Cardiac muscle cell (in vitro differentiated cells and primary cell): ENCODE measurements at regions not wholly inside any gene's neighbourhood (a gene's known extent, or its start where the extent isn't known, plus 50 kb on each side); places are given as distances from the start of the nearest gene placed in this dataset.

Experiments used
- DNase-seq, 2 donors: peaks; one replicate each; pipeline versions ENCODE4 v3.0.0 to v3.0.0-alpha.2; 2010 to 2017; ENCODE audit warnings: low read depth in 1 of 2, low spot score in 1 of 2
- H3K27ac ChIP-seq: fragments of 200-600 bp; sonication (generic); 2 replicates; pipeline ENCODE4 v1.5.1; 2016
- H3K27me3 ChIP-seq: fragments of 200-600 bp; sonication (generic); 2 replicates; pipeline ENCODE4 v1.6.0; 2016; ENCODE audit warnings: control low read depth
- H3K36me3 ChIP-seq: fragments of 200-600 bp; sonication (generic); 2 replicates; pipeline ENCODE4 v1.5.1; 2016; ENCODE audit warnings: control low read depth
- H3K4me1 ChIP-seq: fragments of 200-600 bp; sonication (generic); 2 replicates; pipeline ENCODE4 v1.8.1; 2017; ENCODE audit warnings: low read depth, mild to moderate bottlenecking, mixed run types
- H3K4me3 ChIP-seq: fragments of 200-600 bp; sonication (generic); 2 replicates; pipeline ENCODE4 v1.5.1; 2016; ENCODE audit warnings: mild to moderate bottlenecking
- H3K9me3 ChIP-seq: fragments of 200-600 bp; sonication (generic); 2 replicates; pipeline ENCODE4 v1.5.1; 2017; ENCODE audit warnings: low read depth, mild to moderate bottlenecking, control low read depth
- TF ChIP-seq, protein P1 (sequence below): IDR thresholded peaks from 2 replicates; pipeline ENCODE4 v1.5.1; 2012; ENCODE audit warnings: low read depth, mild to moderate bottlenecking, low read length

- Histone ChIP-seq H3K9me3 (no peaks in the 10 kb centered on the region), H3K36me3 (no peaks in the 10 kb centered on the region), H3K27ac (no peak overlapping the region), H3K27me3 (no peaks in the 10 kb centered on the region), H3K4me1 (no peaks in the 10 kb centered on the region), H3K4me3 (no peak overlapping the region)
- TF ChIP-seq, protein P1, sequence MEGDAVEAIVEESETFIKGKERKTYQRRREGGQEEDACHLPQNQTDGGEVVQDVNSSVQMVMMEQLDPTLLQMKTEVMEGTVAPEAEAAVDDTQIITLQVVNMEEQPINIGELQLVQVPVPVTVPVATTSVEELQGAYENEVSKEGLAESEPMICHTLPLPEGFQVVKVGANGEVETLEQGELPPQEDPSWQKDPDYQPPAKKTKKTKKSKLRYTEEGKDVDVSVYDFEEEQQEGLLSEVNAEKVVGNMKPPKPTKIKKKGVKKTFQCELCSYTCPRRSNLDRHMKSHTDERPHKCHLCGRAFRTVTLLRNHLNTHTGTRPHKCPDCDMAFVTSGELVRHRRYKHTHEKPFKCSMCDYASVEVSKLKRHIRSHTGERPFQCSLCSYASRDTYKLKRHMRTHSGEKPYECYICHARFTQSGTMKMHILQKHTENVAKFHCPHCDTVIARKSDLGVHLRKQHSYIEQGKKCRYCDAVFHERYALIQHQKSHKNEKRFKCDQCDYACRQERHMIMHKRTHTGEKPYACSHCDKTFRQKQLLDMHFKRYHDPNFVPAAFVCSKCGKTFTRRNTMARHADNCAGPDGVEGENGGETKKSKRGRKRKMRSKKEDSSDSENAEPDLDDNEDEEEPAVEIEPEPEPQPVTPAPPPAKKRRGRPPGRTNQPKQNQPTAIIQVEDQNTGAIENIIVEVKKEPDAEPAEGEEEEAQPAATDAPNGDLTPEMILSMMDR = no peak
- DNase-seq = no peak
Measured at GRCh38 chr20:50242548-50242862, 51.9 kb downstream of the CEBPB start.

DNA sequence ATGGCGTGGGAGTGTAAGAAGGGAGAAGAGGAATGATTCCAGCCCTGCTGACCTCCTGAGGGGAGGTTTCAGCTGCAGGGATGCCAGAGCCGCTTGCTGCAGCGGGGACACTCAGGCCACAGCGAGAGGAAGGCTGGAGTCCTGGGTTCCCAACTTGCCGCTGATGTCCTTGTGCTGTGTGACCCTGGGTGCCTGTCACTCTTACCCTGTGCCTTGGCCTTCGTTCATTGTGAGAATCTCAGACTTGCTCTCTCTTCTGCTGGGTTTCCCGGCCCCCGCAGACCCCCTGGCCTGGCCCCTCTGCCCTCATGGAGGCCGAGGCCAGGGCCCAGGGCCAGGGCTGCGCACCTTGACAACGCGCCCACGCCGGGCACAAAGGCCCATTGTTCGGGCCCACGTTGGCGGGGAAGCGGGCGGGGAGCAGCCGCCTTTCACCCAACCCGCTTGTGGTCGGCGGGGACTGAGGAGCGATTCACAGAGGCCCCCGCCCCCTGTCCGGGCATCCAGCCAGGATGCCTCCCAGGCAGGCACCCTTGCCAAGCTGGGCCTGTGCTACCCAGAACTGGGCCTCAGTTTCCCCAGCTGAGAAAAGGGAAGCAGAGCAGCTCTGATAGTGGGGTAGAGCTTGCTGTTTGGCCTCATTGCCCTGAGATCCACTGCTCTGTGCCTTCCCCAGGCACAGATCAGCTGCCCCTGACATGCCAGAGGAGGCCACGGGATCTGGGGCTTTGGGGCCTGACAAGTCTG, 52.4 kb downstream of the CEBPB start:
- Histone ChIP-seq H3K4me3 (no peak overlapping the region), H3K4me1 (no peaks in the 10 kb centered on the region), H3K36me3 (no peaks in the 10 kb centered on the region), H3K27ac (no peak overlapping the region), H3K9me3 (no peaks in the 10 kb centered on the region), H3K27me3 (no peaks in the 10 kb centered on the region)
- TF ChIP-seq, protein P1 = no peak
- DNase-seq = peak in 1 of 2 donors; percentile 75

- no peaks in the 10 kb centered on the region for H3K36me3 ChIP-seq
- no peaks in the 10 kb centered on the region for H3K4me1 ChIP-seq
- no peak for DNase-seq
- H3K4me3 ChIP-seq = no peak overlapping the region
- H3K27me3 ChIP-seq = no peaks in the 10 kb centered on the region
- H3K9me3 ChIP-seq = no peaks in the 10 kb centered on the region
- TF ChIP-seq, protein P1 = no peak
- H3K27ac ChIP-seq = no peak overlapping the region
Measured at GRCh38 chr20:50243610-50244351, 53.2 kb downstream of the CEBPB start.

- no peak overlapping the region for H3K4me3 ChIP-seq
- H3K9me3 ChIP-seq = no peaks in the 10 kb centered on the region
- no peak for DNase-seq
- H3K36me3 ChIP-seq = no peaks in the 10 kb centered on the region
- no peaks in the 10 kb centered on the region for H3K27me3 ChIP-seq
- no peak overlapping the region for H3K27ac ChIP-seq
- TF ChIP-seq, protein P1 = no peak
- no peaks in the 10 kb centered on the region for H3K4me1 ChIP-seq
Measured at GRCh38 chr20:50244352-50245149, 53.9 kb downstream of the CEBPB start.

DNA sequence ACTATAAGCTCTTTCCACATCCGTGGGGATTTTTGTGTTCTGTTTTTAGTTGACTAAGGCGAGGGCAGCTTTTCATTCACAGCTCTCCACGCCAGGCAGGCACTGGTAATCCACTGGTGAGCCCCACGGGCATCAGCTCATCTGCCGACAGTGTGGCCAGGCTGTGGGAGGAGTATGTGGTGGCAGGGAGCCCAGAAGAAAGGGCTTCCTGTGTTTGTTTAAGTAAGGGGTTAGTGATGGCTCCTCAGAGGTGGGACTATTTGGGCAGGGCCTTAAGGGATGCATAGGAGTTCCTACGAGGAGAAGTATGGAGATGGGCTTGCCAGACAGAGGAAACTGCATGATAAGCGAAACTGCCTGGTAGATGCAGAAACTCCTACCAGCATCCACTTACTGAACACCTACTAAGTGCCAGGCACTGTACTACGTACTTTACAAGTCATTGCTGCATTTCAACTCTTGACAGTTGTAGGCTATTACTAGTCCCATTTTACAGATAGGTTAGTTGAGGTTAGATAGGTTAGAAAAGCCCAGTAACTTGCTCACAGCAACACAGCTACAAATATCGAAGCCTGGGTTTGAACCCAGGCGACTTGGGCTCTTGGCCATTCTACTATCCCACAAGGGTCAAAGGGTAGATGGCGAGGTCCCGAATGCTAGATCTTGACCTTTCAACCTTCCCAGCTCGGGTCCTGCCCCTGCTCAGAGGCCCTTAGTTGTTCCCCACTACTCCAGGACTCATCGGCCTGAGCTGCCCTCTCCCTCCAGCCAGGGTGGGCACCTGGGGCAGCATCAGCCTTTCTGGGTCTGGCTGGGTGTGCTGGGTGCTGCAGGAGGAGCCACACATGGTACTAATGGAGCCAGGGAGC, 55.1 kb downstream of the CEBPB start:
- Histone ChIP-seq H3K27me3 (no peaks in the 10 kb centered on the region), H3K4me3 (no peak overlapping the region), H3K36me3 (no peaks in the 10 kb centered on the region), H3K9me3 (no peaks in the 10 kb centered on the region), H3K4me1 (no peaks in the 10 kb centered on the region), H3K27ac (no peak overlapping the region)
- TF ChIP-seq, protein P1 = no peak
- peak in 1 of 2 donors; percentile 74 for DNase-seq
